GM23248 (cell line): ENCODE measurements at regions not wholly inside any gene's neighbourhood (a gene's known extent, or its start where the extent isn't known, plus 50 kb on each side); places are given as distances from the start of the nearest gene placed in this dataset.
"Not testable (repeated sequence)": the region's sequence is repeated elsewhere in the genome, so short reads cannot be mapped to it uniquely, and the experiment has no call there.

Source experiments
- DNase-seq: peaks from one replicate; pipeline ENCODE4 v3.0.0-alpha.2; 2015
- H2AFZ ChIP-seq: fragments of 200-600 bp; sonication (generic); 2 replicates; pipeline ENCODE4 v1.6.1; 2016; ENCODE audit warnings: antibody characterized with exemption
- H3F3A ChIP-seq: fragments of 200-600 bp; sonication (generic); 2 replicates; pipeline ENCODE4 v1.6.1; 2016; ENCODE audit warnings: mild to moderate bottlenecking, antibody characterized with exemption, mixed run types; ENCODE audit not compliant: insufficient read depth
- H3K27ac ChIP-seq: fragments of 200-600 bp; sonication (generic); 2 replicates; pipeline ENCODE4 v1.5.1; 2016; ENCODE audit warnings: mild to moderate bottlenecking
- H3K27me3 ChIP-seq: fragments of 200-600 bp; sonication (generic); replicated peaks from 2 replicates; pipeline ENCODE4 v1.6.1; 2016; ENCODE audit warnings: mild to moderate bottlenecking; ENCODE audit not compliant: insufficient read depth
- H3K36me3 ChIP-seq: fragments of 200-600 bp; sonication (generic); 2 replicates; pipeline ENCODE4 v1.6.1; 2016; ENCODE audit warnings: low read depth, mild to moderate bottlenecking
- H3K4me1 ChIP-seq: fragments of 200-600 bp; sonication (generic); 2 replicates; pipeline ENCODE4 v1.6.1; 2016; ENCODE audit warnings: mild to moderate bottlenecking; ENCODE audit not compliant: insufficient read depth
- H3K4me2 ChIP-seq: fragments of 200-600 bp; sonication (generic); one replicate; pipeline ENCODE4 v1.6.1; 2016; ENCODE audit warnings: mild to moderate bottlenecking; ENCODE audit not compliant: unreplicated experiment
- H3K4me3 ChIP-seq: fragments of 200-600 bp; sonication (generic); 2 replicates; pipeline ENCODE4 v1.5.1; 2016; ENCODE audit warnings: mild to moderate bottlenecking
- H3K79me2 ChIP-seq: fragments of 200-600 bp; sonication (generic); 2 replicates; pipeline ENCODE4 v1.6.1; 2016; ENCODE audit warnings: mild to moderate bottlenecking; ENCODE audit not compliant: insufficient read depth
- H3K9ac ChIP-seq: fragments of 200-600 bp; sonication (generic); 2 replicates; pipeline ENCODE4 v1.6.1; 2016; ENCODE audit warnings: mild to moderate bottlenecking
- H3K9me2 ChIP-seq: fragments of 200-600 bp; sonication (generic); 2 replicates; pipeline ENCODE4 v1.6.1; 2016; ENCODE audit warnings: mixed run types, mild to moderate bottlenecking, moderate library complexity; ENCODE audit not compliant: insufficient read depth
- H3K9me3 ChIP-seq: fragments of 200-600 bp; sonication (generic); one replicate; pipeline ENCODE4 v1.6.1; 2017; ENCODE audit warnings: low read depth
- H4K20me1 ChIP-seq: fragments of 200-600 bp; sonication (generic); 2 replicates; pipeline ENCODE4 v1.6.0; 2016; ENCODE audit not compliant: insufficient read depth
- WGBS, 2 experiments: methylation state at CpG; one replicate each; pipeline ENCODE4 v1.1.6; 2015 to 2017; ENCODE audit warnings: low lambda C conversion rate in 2 of 2, low coverage in 1 of 2; ENCODE audit errors: missing lambda C conversion rate in 2 of 2; 5-methylcytosine and 5-hydroxymethylcytosine counted together
- in situ Hi-C: fragments of 300-500 bp; cut with MboI; formaldehyde crosslinking; loops from 2 replicates; pipeline ENCODE4 v1.15.0; 2020

GRCh38 chr9:42463981-42464380 lies 280.5 kb downstream of the SPATA31A6 start:
- H4K20me1 ChIP-seq, H3K27me3 ChIP-seq, in situ Hi-C loops, H3K9me3 ChIP-seq, H3K4me1 ChIP-seq, H3K4me2 ChIP-seq, H2AFZ ChIP-seq, H3K4me3 ChIP-seq, H3K9me2 ChIP-seq, H3K27ac ChIP-seq, H3K9ac ChIP-seq, H3K79me2 ChIP-seq, H3F3A ChIP-seq, DNase-seq, H3K36me3 ChIP-seq: not testable (repeated sequence)
- WGBS, 2 experiments, result 51 to 65% methylated on average over 2 to 3 of the region's 3 CpGs

GRCh38 chr9:42470577-42470976 lies 287.1 kb downstream of the SPATA31A6 start:
- H3K36me3 ChIP-seq, H3K79me2 ChIP-seq, H3F3A ChIP-seq, H3K9me2 ChIP-seq, H3K27me3 ChIP-seq, H4K20me1 ChIP-seq, H3K9me3 ChIP-seq, H3K4me3 ChIP-seq, H3K4me1 ChIP-seq, H3K4me2 ChIP-seq, in situ Hi-C loops, H3K9ac ChIP-seq, H2AFZ ChIP-seq, H3K27ac ChIP-seq: not testable (repeated sequence)
- WGBS, 2 experiments, result 6 to 12% methylated on average over 3 of the region's 3 CpGs
- peak; percentile 15 for DNase-seq

- H4K20me1 ChIP-seq, H3K9me2 ChIP-seq, H3K79me2 ChIP-seq, H3K9me3 ChIP-seq, H3K4me1 ChIP-seq, H3K27me3 ChIP-seq, in situ Hi-C loops, H3K4me3 ChIP-seq, H3K4me2 ChIP-seq, H2AFZ ChIP-seq, H3K9ac ChIP-seq, H3K27ac ChIP-seq, H3K36me3 ChIP-seq, H3F3A ChIP-seq: not testable (repeated sequence)
- peak; percentile 0 for DNase-seq
- 0% methylated on average over 1 of the region's 2 CpGs for whole genome bisulfite sequencing, 2 experiments
Measured at GRCh38 chr9:42490989-42491388, 307.5 kb downstream of the SPATA31A6 start.

GRCh38 chr9:42502620-42503264 lies 319.3 kb downstream of the SPATA31A6 start:
- H3K9ac ChIP-seq, H4K20me1 ChIP-seq, H3K27ac ChIP-seq, in situ Hi-C loops, H3K4me1 ChIP-seq, H2AFZ ChIP-seq, H3K9me3 ChIP-seq, H3K27me3 ChIP-seq, H3K36me3 ChIP-seq, DNase-seq, H3K4me3 ChIP-seq, H3K9me2 ChIP-seq, H3F3A ChIP-seq, H3K79me2 ChIP-seq, H3K4me2 ChIP-seq: not testable (repeated sequence)
- WGBS, 2 experiments, result 63 to 87% methylated on average over 8 of the region's 12 CpGs

- DNase-seq, H3F3A ChIP-seq, H3K27me3 ChIP-seq, H3K9me2 ChIP-seq, H3K4me3 ChIP-seq, in situ Hi-C loops, H3K9ac ChIP-seq, H3K27ac ChIP-seq, H3K36me3 ChIP-seq, H4K20me1 ChIP-seq, H3K9me3 ChIP-seq, H2AFZ ChIP-seq, H3K4me1 ChIP-seq, H3K79me2 ChIP-seq, H3K4me2 ChIP-seq: not testable (repeated sequence)
- 0% methylated on average over 2 of the region's 2 CpGs for WGBS, 2 experiments
Measured at GRCh38 chr9:42508111-42508510, 324.7 kb downstream of the SPATA31A6 start.

- H3K4me1 ChIP-seq, H4K20me1 ChIP-seq, H3K27me3 ChIP-seq, H3K79me2 ChIP-seq, H3F3A ChIP-seq, H2AFZ ChIP-seq, H3K9me3 ChIP-seq, H3K27ac ChIP-seq, H3K4me3 ChIP-seq, H3K9me2 ChIP-seq, in situ Hi-C loops, H3K36me3 ChIP-seq, DNase-seq, H3K4me2 ChIP-seq, H3K9ac ChIP-seq: not testable (repeated sequence)
- WGBS, 2 experiments, result no CpG with 5 or more reads among the region's 2 CpGs
Measured at GRCh38 chr9:42513535-42513934, 330.1 kb downstream of the SPATA31A6 start.

- H3F3A ChIP-seq, H3K4me3 ChIP-seq, in situ Hi-C loops, H3K4me1 ChIP-seq, H3K36me3 ChIP-seq, H3K79me2 ChIP-seq, H3K9me2 ChIP-seq, H3K4me2 ChIP-seq, H3K27me3 ChIP-seq, H3K27ac ChIP-seq, H3K9me3 ChIP-seq, H3K9ac ChIP-seq, H2AFZ ChIP-seq, H4K20me1 ChIP-seq: not testable (repeated sequence)
- 0 to 42% methylated on average over 2 to 13 of the region's 13 CpGs for WGBS, 2 experiments
- peak; percentile 6 for DNase-seq
Measured at GRCh38 chr9:42534325-42534983, 351.0 kb downstream of the SPATA31A6 start.

GRCh38 chr9:42534984-42535325 lies 351.5 kb downstream of the SPATA31A6 start:
- H3K4me2 ChIP-seq, H3K9me3 ChIP-seq, H3K27me3 ChIP-seq, in situ Hi-C loops, H4K20me1 ChIP-seq, H3K4me1 ChIP-seq, H2AFZ ChIP-seq, H3K4me3 ChIP-seq, H3F3A ChIP-seq, H3K79me2 ChIP-seq, H3K9ac ChIP-seq, H3K27ac ChIP-seq, H3K9me2 ChIP-seq, H3K36me3 ChIP-seq: not testable (repeated sequence)
- 2 to 5% methylated on average over 4 to 6 of the region's 6 CpGs for WGBS, 2 experiments
- DNase-seq, result peak; percentile 19
